Osteocyte (in vitro differentiated cells): ENCODE measurements at regions not wholly inside any gene's neighbourhood (a gene's known extent, or its start where the extent isn't known, plus 50 kb on each side); places are given as distances from the start of the nearest gene placed in this dataset.

Experiments used
- DNase-seq: peaks from one replicate; pipeline ENCODE4 v3.0.0; 2021; ENCODE audit warnings: mixed read lengths; ENCODE audit not compliant: unreplicated experiment; ENCODE audit errors: extremely low spot score
- H3K27ac Mint-ChIP-seq: one replicate; pipeline ENCODE4 v1.8.0; 2021; ENCODE audit warnings: mild to moderate bottlenecking, mixed read lengths; ENCODE audit not compliant: unreplicated experiment
- H3K27me3 Mint-ChIP-seq: one replicate; pipeline ENCODE4 v1.8.0; 2021; ENCODE audit warnings: mixed read lengths; ENCODE audit not compliant: unreplicated experiment
- H3K36me3 Mint-ChIP-seq: one replicate; pipeline ENCODE4 v1.8.0; 2021; ENCODE audit warnings: mixed read lengths; ENCODE audit not compliant: unreplicated experiment
- H3K4me1 Mint-ChIP-seq: one replicate; pipeline ENCODE4 v1.8.0; 2021; ENCODE audit warnings: mixed read lengths; ENCODE audit not compliant: unreplicated experiment
- H3K4me3 Mint-ChIP-seq: one replicate; pipeline ENCODE4 v1.8.0; 2021; ENCODE audit warnings: mild to moderate bottlenecking, moderate library complexity, mixed read lengths; ENCODE audit not compliant: unreplicated experiment
- H3K9me3 Mint-ChIP-seq: one replicate; pipeline ENCODE4 v1.8.0; 2021; ENCODE audit warnings: mixed read lengths; ENCODE audit not compliant: unreplicated experiment
- CTCF ChIP-seq: fragments of 200-600 bp; sonication (generic); IDR thresholded peaks from 2 replicates; pipeline ENCODE4 v1.5.0; 2021; ENCODE audit warnings: antibody characterized with exemption, mild to moderate bottlenecking, moderate library complexity

- H3K9me3 Mint-ChIP-seq, result no peaks in the 10 kb centered on the region
- no peak for TF ChIP-seq CTCF
- H3K27ac Mint-ChIP-seq, result no peak overlapping the region
- no peaks in the 10 kb centered on the region for H3K36me3 Mint-ChIP-seq
- H3K27me3 Mint-ChIP-seq, result peaks cover 3% of the 10 kb centered on the region
- DNase-seq, result peak; percentile 38
- no peaks in the 10 kb centered on the region for H3K4me1 Mint-ChIP-seq
- no peak overlapping the region for H3K4me3 Mint-ChIP-seq
These were observed 287.8 kb downstream of the BCL11B start for GRCh38 chr14:98984027-98984718.

GRCh38 chr14:98984719-98985041 lies 287.3 kb downstream of the BCL11B start:
- H3K27me3 Mint-ChIP-seq, result peaks cover 3% of the 10 kb centered on the region

GRCh38 chr14:98993818-98994217 lies 278.2 kb downstream of the BCL11B start:
- DNase-seq, result peak; percentile 32
- no peak overlapping the region for H3K27ac Mint-ChIP-seq
- H3K27me3 Mint-ChIP-seq, result peaks cover 12% of the 10 kb centered on the region
- H3K36me3 Mint-ChIP-seq, result no peaks in the 10 kb centered on the region
- no peak for TF ChIP-seq CTCF
- no peaks in the 10 kb centered on the region for H3K9me3 Mint-ChIP-seq
- H3K4me3 Mint-ChIP-seq, result no peak overlapping the region
- H3K4me1 Mint-ChIP-seq, result no peaks in the 10 kb centered on the region

More at GRCh38 chr14:98984719-98985041, 287.3 kb downstream of the BCL11B start:
- no peak overlapping the region for H3K4me3 Mint-ChIP-seq
- DNase-seq, result peak; percentile 73
- H3K27ac Mint-ChIP-seq, result no peak overlapping the region
- no peaks in the 10 kb centered on the region for H3K4me1 Mint-ChIP-seq
- H3K9me3 Mint-ChIP-seq, result no peaks in the 10 kb centered on the region
- no peak for TF ChIP-seq CTCF
- H3K36me3 Mint-ChIP-seq, result no peaks in the 10 kb centered on the region

GRCh38 chr14:98994561-98994960 lies 277.4 kb downstream of the BCL11B start:
- H3K36me3 Mint-ChIP-seq, result no peaks in the 10 kb centered on the region
- peaks cover 12% of the 10 kb centered on the region for H3K27me3 Mint-ChIP-seq
- no peak overlapping the region for H3K27ac Mint-ChIP-seq
- no peaks in the 10 kb centered on the region for H3K9me3 Mint-ChIP-seq
- no peak for TF ChIP-seq CTCF
- H3K4me1 Mint-ChIP-seq, result no peaks in the 10 kb centered on the region
- DNase-seq, result no peak
- no peak overlapping the region for H3K4me3 Mint-ChIP-seq

GRCh38 chr14:98997526-98998205 lies 274.3 kb downstream of the BCL11B start:
- Mint-ChIP-seq H3K36me3 (no peaks in the 10 kb centered on the region), H3K27me3 (peaks cover 12% of the 10 kb centered on the region), H3K9me3 (no peaks in the 10 kb centered on the region), H3K4me3 (no peak overlapping the region), H3K4me1 (no peaks in the 10 kb centered on the region), H3K27ac (no peak overlapping the region)
- no peak for TF ChIP-seq CTCF
- peak; percentile 46 for DNase-seq
